Skeletal muscle tissue (tissue), 3 donors: ENCODE measurements at regions not wholly inside any gene's neighbourhood (a gene's known extent, or its start where the extent isn't known, plus 50 kb on each side); places are given as distances from the start of the nearest gene placed in this dataset.

ENCODE experiments used
- H3K27ac ChIP-seq: one replicate; pipeline ENCODE4 v1.7.0; 2013; ENCODE audit warnings: mild to moderate bottlenecking, low read depth, low read length, inconsistent platforms
- H3K27me3 ChIP-seq, 3 donors: one replicate each; pipeline ENCODE4 v1.7.0; 2013; ENCODE audit warnings: low read length in 3 of 3; ENCODE audit not compliant: control insufficient read depth in 3 of 3, insufficient read depth in 3 of 3
- H3K36me3 ChIP-seq, 3 donors: one replicate each; pipeline ENCODE4 v1.7.0; 2013; ENCODE audit warnings: low read length in 3 of 3; ENCODE audit not compliant: control insufficient read depth in 3 of 3, insufficient read depth in 3 of 3
- H3K4me1 ChIP-seq, 3 donors: one replicate each; pipeline ENCODE4 v1.7.0; 2013; ENCODE audit warnings: low read length in 3 of 3, mild to moderate bottlenecking in 3 of 3; ENCODE audit not compliant: control insufficient read depth in 3 of 3, insufficient read depth in 3 of 3
- H3K4me3 ChIP-seq, 3 donors: one replicate each; pipeline ENCODE4 v1.7.0; 2013; ENCODE audit warnings: low read length in 3 of 3
- H3K9ac ChIP-seq, 3 donors: one replicate each; pipeline ENCODE4 v1.7.0; 2013; ENCODE audit warnings: low read length in 3 of 3, mild to moderate bottlenecking in 3 of 3, moderate library complexity in 2 of 3, low read depth in 1 of 3
- H3K9me3 ChIP-seq, 3 donors: one replicate each; pipeline ENCODE4 v1.7.0; 2013; ENCODE audit warnings: low read length in 3 of 3; ENCODE audit not compliant: control insufficient read depth in 3 of 3
- donor health status: Osteomylitis.

DNA sequence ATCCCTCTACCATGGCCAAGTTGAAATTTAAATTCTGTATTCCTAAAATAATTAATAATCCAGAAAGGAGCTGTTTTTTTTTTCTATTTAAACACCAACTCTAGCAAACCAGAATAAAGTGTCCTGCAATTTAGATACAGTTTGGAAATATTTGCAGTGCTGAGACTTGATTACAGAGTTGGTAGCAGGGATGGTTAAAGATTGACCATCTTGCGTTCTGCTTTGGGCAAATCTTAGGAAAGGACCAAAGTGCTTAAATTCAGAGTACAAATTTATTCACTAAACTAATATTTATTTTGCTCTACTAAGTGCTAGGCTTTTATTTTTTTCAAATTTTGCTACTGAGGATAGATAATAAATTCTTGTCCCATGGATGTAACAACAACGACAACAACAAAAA lies 180.2 kb upstream of the AADAT start:
- Histone ChIP-seq H3K4me3 (no peak overlapping the region), H3K27me3 (no peaks in the 10 kb centered on the region), H3K9me3 (no peaks in the 10 kb centered on the region), H3K36me3 (no peaks in the 10 kb centered on the region), H3K4me1 (no peaks in the 10 kb centered on the region), H3K27ac (no peak overlapping the region), H3K9ac (no peak overlapping the region)

DNA sequence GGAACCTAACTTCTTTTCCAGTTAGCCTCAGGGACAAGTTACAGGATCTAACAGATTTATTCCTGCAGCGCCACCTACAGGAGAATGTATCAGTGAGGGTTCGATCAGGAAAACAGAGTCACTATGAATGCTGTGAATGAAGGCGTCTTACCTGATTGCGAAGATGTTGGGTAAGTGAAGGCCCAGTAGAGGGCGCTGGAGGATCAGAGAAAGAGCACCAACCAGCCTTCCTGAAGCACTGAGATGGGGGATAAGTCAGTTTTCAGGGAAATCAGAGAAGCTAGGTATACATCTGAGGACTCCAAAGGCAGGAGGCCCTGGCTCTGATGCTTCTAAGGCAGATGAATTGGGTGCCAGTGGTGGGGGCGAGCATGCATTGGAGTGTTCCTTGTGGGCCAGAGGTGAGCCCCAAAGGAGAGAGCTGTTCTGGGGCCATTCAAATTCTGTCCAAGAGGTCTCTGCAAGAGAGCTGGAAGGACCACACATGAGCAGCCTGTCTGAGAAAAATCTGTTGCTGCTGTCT lies 169.9 kb upstream of the AADAT start:
- Histone ChIP-seq H3K9me3 (no peaks in the 10 kb centered on the region), H3K27ac (no peak overlapping the region), H3K4me1 (no peaks in the 10 kb centered on the region), H3K36me3 (no peaks in the 10 kb centered on the region), H3K4me3 (no peak overlapping the region), H3K9ac (no peak overlapping the region), H3K27me3 (no peaks in the 10 kb centered on the region)

GRCh38 chr4:170256807-170257206 lies 167.1 kb upstream of the AADAT start:
- H3K9ac ChIP-seq = no peak overlapping the region
- no peak overlapping the region for H3K27ac ChIP-seq
- H3K36me3 ChIP-seq = no peaks in the 10 kb centered on the region
- H3K9me3 ChIP-seq = no peaks in the 10 kb centered on the region
- H3K27me3 ChIP-seq = no peaks in the 10 kb centered on the region
- no peaks in the 10 kb centered on the region for H3K4me1 ChIP-seq
- H3K4me3 ChIP-seq = no peak overlapping the region

- Histone ChIP-seq H3K4me3 (no peak overlapping the region), H3K27ac (no peak overlapping the region), H3K27me3 (no peaks in the 10 kb centered on the region), H3K9ac (no peak overlapping the region), H3K36me3 (no peaks in the 10 kb centered on the region), H3K4me1 (no peaks in the 10 kb centered on the region), H3K9me3 (no peaks in the 10 kb centered on the region)
Observed at GRCh38 chr4:170248576-170248975, 158.8 kb upstream of the AADAT start.

- H3K27me3 ChIP-seq = no peaks in the 10 kb centered on the region
Observed at GRCh38 chr4:170248029-170248428, 158.3 kb upstream of the AADAT start.

GRCh38 chr4:170247596-170247995 lies 157.8 kb upstream of the AADAT start:
- Histone ChIP-seq H3K4me3 (no peak overlapping the region), H3K9me3 (no peaks in the 10 kb centered on the region), H3K27ac (no peak overlapping the region), H3K9ac (no peak overlapping the region), H3K27me3 (no peaks in the 10 kb centered on the region), H3K4me1 (no peaks in the 10 kb centered on the region), H3K36me3 (no peaks in the 10 kb centered on the region)

More at GRCh38 chr4:170248029-170248428, 158.3 kb upstream of the AADAT start:
- Histone ChIP-seq H3K27ac (no peak overlapping the region), H3K4me3 (no peak overlapping the region), H3K4me1 (no peaks in the 10 kb centered on the region), H3K36me3 (no peaks in the 10 kb centered on the region), H3K9ac (no peak overlapping the region), H3K9me3 (no peaks in the 10 kb centered on the region)

GRCh38 chr4:170243662-170244288 lies 154.0 kb upstream of the AADAT start:
- H3K9me3 ChIP-seq = no peaks in the 10 kb centered on the region
- H3K9ac ChIP-seq = no peak overlapping the region
- no peak overlapping the region for H3K4me3 ChIP-seq
- no peaks in the 10 kb centered on the region for H3K36me3 ChIP-seq
- H3K27me3 ChIP-seq = no peaks in the 10 kb centered on the region
- H3K4me1 ChIP-seq = no peaks in the 10 kb centered on the region
- H3K27ac ChIP-seq = no peak overlapping the region

- no peak overlapping the region for H3K9ac ChIP-seq
- H3K36me3 ChIP-seq = no peaks in the 10 kb centered on the region
- no peaks in the 10 kb centered on the region for H3K4me1 ChIP-seq
- no peak overlapping the region for H3K4me3 ChIP-seq
- no peaks in the 10 kb centered on the region for H3K27me3 ChIP-seq
- H3K27ac ChIP-seq = no peak overlapping the region
- H3K9me3 ChIP-seq = no peaks in the 10 kb centered on the region
Observed at GRCh38 chr4:170242471-170242870, 152.7 kb upstream of the AADAT start.

DNA sequence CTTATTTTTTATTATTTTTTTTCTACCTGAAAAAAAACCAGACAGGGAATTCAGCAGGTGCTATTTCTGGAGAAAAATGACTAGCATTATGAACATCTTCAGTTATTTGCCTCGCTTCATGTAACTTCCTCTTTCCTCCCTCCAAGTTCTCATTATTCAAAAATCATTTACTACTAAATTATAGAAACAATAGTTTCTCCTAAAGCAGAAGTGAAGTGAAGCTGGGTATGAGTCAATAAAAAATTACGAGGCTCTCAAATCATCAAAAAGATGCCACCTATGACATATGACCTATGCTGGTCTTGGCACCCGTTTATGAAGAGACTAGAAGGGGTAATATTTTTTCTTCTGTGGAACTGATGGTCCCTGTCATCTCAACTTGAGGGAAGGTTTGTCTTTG lies 145.0 kb upstream of the AADAT start:
- Histone ChIP-seq H3K27ac (no peak overlapping the region), H3K27me3 (no peaks in the 10 kb centered on the region), H3K4me3 (no peak overlapping the region), H3K36me3 (no peaks in the 10 kb centered on the region), H3K9me3 (no peaks in the 10 kb centered on the region), H3K4me1 (no peaks in the 10 kb centered on the region), H3K9ac (no peak overlapping the region)

- Histone ChIP-seq H3K4me3 (no peak overlapping the region), H3K9me3 (no peaks in the 10 kb centered on the region), H3K27me3 (no peaks in the 10 kb centered on the region), H3K36me3 (no peaks in the 10 kb centered on the region), H3K4me1 (no peaks in the 10 kb centered on the region), H3K27ac (no peak overlapping the region), H3K9ac (no peak overlapping the region)
Observed at GRCh38 chr4:170231377-170231776, 141.6 kb upstream of the AADAT start.
